GM18502 (cell line): ENCODE measurements at regions not wholly inside any gene's neighbourhood (a gene's known extent, or its start where the extent isn't known, plus 50 kb on each side); places are given as distances from the start of the nearest gene placed in this dataset.

Experiments used
- ATAC-seq: cut with Tn5 transposase; IDR thresholded peaks from one replicate; pipeline ENCODE4 v1.9.1; 2021; ENCODE audit warnings: mild to moderate bottlenecking; ENCODE audit not compliant: unreplicated experiment, poor library complexity

DNA sequence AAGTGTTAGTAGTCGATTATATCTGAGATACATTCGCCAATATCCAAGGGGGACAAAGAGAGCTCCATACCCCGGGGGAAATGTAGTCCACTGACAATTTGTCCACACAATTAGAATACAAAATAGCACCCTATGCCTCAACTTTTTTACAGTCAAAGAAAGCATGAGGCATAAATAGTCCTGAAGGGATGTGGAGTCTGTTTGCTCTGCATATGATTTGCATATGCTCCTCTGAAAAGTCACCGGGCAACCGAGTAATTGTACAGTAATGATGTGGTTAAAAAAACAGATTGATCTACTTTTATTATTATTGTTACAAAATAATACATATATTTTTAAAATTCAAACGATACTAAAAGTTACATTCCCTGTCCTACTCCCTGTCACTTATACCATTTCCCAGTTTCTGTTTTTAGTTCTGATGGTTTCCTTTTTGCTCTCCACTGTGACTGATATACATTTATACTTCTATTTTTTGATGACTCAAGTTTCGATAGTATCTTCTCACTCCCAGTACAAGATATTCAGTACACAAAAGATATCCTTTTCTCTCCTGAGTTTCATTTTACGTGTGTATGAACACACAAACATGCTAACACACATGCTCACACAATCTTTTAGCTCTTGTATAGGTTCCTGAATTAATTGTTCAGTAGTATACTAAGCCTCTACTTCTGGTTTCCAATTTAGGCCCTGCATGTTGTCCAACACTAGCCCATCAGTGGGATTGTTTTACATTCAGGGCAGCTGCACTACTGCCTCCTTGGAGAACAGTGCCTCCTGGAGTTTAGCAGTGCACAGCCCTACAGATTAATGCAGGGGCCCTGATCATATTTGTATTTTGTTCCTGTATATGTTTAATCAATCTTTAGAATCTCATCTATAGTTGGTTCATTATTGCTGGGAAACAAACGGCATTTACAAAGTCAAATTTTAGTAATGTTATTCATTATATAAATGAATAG lies 130.9 kb downstream of the TES start:
- ATAC-seq = no peak

DNA sequence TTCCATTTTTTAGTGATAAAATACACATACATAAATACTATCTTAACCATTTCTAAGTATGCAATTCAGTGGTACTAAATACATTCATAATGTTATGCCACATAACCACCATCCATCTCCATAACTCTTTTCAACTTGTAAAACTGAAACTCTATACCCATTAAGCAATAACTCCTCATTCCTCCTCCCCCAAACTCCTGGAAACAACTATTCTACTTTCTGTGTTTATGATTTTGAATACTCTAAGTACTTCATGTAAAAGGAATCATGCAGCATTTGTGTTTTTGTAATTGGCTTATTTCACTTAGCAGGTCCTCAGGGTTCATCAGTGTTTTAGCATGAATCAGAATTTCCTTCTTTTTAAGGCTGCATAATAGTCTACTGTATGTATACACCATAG lies 131.8 kb downstream of the TES start:
- no peak for ATAC-seq

DNA sequence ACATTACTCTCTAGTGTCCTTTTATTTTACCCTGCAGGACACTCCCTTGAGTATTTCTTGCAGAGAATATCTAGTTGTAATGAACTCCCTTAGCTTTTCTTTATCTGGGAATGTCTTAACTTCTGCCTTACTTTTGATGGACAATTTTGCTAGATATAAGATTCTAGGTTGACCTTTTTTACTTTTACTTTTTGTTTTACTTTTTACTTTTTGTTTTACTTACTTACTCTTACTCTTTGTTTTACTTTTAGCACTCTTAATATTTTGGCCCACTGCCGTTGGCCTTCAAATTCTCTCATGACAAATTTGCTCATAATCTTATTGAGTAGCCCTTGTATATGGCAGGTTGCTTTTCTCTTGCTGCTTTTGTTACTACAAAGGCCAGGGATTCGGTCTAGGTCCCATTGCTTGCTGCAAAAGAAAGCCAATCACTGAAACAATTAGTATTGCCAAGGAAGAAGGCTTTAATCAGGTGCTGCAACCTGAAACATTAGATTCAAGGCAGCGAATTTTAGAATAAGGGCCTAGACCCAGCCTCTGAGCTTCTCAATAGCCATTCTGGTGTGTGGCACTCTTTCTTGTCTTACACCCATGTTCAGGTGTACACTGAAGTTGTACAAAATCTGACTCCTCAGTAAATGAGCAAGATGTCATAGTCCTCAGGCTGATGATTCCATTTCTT lies 137.0 kb downstream of the TES start:
- ATAC-seq = no peak

DNA sequence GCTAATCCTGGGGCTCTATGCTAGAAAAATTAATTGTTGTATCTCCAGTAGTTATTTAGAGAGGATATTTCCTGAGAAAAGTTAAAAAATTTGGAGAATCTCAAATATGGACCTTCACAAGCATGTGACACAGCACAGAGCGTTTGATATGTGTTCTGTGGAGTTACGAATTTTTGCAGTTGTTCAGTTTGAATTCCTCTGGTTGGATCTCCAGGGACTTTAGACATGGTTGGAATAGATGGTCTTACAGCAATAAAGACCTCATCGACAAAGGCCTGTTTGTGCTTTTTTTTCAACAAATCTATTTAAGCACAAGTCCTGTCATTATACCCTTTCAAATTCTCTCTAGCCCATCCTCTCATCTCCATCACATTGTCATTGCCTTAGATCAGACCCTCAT lies 138.0 kb downstream of the TES start:
- ATAC-seq = no peak

DNA sequence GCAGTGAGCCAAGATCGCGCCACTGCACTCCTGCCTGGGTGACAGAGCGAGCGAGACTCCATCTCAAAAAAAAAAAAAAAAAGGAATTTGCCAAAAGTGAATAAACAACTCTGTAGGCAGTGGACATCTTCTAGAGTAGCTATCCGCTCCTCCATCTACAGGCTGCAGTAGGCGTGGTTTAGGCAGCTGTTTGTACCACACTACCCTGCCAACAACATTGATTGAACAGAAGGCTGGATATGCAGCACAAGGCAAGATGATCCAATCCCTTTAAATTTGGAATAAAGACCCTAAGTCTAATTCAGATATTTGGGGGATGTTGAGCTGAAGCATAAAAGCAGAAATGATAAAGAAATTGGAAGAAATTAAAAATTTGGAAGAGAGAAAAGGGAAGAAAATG lies 141.6 kb downstream of the TES start:
- ATAC-seq = no peak

DNA sequence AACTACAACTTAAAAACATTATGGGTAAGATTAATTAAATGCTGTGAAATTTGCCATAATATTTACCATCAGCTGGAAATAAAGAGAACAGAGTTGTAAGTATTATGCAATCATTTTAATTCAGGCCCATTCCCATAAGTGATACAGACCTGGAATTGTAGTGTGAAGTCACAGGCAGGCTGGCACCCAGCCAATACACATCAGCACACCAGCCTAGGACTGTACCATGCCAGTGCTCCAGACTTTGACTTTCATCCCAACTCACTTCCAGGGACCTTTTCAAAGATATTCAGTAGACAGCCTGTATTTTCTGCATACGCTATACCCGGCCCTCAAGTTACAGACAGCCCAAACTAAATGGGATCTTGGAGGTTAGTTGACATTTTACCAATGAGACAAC lies 143.3 kb downstream of the TES start:
- ATAC-seq = no peak

DNA sequence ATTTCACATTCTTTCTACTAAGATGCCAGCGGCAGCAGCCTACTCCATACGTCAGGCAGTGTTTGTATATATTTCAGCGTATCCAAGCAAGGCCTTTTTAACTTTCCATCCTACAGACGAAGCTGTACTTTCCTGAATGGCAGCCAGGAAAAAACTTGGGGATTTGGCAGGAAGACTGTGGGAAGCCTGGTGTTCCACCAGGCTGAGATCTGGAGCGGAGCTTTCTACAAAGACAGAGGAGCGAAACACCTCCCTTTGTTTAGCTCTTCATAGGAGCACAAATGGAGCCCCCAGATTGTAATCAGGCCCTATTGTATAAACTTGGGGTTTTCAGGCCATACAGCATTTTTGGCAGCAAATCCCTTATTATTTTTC lies 143.8 kb downstream of the TES start:
- no peak for ATAC-seq

DNA sequence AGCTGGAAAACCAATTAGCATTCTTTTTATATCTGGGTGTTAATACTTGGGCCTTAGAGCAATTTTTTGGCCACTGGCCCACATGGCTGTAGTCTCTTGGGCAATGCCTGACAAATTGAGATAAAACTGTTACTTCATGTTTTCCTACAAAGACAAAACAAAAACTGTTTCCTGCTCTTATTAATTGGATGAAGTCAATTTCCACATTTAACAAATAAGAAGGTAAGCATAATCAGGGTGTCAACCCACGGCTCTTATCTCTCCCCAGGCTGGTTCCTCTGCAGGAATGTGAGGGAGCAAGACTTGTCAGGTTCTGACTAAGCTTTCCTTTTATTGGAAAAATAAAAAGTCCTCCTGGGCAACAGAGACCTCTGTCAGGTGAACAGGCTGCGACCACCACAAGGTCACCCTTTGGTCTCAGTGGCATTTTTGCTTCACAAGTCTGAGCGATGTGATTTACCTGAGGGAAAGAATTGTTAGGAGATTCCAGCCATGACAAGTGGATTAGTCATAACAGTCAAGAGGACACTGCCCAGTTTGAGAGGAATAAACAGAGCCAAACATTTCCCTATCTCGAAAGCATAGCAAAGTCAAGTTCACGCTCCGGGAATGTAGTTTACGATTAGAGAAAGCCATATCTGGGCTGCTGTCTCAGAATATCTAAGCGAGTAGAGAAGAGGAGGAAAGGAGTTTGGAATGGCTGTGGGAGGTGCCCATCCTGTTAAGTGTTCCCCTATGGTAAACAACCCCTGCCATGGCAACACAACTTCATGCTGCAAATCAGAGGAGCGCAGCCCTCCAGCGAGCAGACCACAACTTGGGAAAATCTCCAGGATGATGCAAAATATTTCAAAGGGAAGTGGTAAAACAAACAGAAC lies 144.4 kb downstream of the TES start:
- no peak for ATAC-seq

DNA sequence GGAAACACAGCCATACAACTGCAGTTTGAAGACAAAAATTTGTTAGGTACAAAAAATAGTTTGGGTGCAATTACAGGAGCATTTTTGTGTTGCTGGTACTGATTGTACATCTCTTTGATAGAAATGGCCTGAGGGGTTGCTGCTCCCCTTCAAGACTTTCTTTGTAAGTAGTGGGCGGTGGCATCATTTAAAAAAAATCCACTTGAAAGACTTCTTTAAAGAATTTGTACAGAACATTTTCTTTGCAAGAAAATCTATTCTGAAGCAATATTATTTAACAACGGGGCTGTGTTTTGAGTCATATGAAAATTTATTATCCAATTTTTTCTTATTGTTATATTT lies 144.1 kb upstream of the CAV2 start:
- no peak for ATAC-seq

DNA sequence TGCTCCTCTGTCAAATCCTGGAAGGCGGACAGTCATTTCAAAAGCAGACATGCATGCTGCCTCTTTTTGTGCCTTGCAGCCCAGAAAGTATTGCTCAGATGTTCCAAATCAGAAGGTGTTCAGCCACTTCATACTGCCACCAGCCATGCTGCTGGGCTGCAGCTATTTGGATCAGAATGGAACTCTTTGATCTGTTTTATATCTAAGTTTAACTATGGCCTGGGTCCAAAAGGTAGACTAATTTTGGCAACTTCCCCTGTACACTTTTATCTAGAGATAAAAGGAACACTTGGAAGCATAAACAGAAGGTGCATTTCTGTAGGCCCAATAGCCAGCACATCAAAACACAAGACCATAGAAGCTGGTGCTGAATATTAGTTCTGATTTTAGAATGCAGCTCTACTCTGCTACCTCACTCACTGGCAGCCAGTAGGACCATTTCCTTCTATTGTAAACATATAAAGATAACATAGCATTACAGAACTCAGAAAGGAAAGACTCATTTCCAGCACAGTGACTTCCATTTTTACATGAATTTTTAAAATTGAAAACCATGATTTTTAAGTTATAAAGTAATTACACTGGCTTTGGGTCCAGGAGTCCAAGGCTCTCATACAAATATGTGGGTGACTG lies 143.1 kb upstream of the CAV2 start:
- ATAC-seq = no peak

DNA sequence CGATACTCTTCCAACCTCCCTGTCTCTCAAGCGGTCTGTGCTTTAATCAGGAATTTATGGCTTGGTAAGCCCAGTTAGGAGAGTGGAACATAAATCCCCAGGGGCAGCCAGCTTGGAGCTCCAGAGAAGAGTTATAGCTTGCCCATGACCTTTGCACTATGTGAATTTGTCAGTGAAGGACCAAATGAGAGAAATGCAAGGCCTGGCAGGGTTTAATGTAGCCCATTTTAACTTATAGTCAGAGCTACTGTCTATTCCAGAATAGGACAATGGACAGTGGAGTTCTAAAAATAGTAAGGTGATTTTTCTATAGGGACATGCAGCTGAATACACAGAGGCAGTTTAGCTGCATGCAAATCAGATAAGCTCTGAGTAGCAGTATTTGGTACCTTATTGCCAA lies 142.6 kb upstream of the CAV2 start:
- no peak for ATAC-seq

DNA sequence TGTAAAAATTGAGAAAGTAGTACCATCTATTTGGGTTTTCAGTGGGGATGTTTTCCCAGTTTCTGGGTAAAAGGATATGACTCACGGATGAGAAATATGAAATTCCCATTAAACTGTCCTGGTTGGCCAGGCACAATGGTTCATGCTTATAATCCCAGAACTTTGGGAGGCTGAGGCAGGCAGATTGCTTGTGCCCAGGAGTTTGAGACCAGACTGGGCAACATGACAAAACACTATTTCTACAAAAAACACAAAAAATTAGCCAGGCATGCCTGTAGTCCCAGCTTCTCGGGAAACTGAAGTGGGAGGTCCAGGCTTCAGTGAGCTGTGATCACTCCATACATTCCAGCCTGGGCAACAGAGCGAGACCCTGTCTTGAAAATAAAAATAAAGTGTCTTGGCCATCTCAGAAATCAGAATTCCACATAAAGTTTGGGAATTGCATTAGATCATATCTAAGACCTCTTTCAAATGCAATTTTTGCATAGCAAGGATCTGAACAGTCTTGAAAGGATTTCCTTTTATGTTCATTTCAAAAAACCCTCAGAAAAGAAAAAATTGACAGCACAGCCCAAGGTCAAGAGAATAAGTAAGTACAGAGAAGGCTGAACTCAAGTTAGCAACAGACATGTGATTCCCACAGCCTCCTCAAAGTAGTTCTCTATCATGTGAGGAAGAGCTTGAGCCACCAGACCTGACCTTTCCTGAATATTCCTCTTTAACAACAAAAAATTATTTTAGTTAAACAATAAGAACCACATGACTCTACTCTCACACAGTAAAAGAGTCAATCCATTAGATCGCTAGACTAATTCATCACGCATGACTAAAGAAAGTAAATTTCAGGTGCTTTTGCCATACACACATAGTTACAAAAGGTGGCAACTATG lies 141.5 kb upstream of the CAV2 start:
- ATAC-seq = no peak

DNA sequence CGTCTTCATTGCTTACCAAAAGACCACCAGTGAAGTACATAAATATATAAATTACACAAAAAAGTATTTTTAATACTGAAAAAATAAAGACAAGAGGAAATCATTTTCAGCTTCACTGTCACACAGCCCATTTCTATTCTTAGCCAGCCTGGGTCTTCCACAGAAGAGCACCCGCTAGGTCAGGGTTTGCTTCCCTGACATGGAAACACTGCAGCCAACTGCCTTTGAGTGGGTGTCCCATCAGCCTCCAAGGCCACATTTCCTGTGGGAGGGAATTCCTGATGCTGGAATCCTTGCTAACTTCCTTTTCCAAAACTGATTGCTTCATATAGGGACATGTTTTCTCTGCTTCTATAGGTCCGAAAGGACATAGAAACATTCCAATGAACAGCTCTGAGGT lies 137.8 kb upstream of the CAV2 start:
- ATAC-seq = no peak

DNA sequence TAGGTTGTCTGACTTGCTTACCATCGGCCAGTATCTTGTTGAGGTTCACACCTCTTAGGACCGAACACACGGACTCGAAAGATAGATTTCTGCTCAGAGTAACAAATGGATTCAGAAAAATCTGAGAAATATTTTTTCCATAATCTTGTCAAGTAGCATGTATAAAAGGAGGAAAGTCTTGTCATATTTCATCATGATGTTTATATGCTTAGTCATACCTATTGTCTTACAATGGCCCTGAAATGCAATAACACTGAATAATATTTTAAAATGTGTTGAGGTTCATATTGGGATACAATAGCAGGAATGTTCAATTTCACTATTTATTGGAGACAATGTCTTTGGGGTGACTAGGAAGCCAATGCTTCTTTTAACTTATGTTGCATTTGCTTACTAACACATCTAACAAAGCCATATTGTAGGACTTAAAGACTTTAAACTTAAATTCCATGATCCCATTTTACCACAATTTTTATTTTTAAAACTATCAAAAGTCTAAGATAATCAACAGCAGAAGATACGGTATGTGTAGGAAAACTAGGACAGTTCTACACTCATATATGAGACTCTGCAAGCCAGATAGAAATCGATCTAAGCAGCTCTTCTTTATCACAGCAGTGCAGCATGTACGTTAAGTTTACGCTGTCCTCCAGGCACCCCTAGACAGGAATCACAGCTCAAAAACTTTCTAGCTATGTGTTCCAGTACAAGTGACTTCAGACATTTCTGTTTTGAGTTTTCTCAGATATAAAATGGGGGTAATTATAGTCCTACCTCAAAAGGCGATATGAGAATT lies 135.7 kb upstream of the CAV2 start:
- ATAC-seq = no peak

DNA sequence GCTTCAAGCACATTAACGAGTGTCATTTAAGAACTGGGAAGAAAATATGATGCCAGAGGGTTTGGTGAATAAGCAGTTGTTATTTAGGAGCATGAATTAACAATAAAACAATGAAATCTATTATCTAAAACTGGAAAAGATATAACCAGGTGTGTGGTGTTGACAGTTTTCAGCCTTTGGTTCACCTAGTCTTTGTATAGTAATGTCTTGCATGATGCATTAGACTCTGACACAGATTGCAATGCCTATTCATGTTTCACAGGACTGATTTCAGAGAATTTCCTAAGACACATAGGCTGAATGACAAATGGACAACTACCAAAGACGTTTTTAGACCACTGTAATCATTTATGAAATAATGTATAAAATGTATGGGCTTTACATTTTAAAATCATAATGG lies 135.1 kb upstream of the CAV2 start:
- no peak for ATAC-seq

DNA sequence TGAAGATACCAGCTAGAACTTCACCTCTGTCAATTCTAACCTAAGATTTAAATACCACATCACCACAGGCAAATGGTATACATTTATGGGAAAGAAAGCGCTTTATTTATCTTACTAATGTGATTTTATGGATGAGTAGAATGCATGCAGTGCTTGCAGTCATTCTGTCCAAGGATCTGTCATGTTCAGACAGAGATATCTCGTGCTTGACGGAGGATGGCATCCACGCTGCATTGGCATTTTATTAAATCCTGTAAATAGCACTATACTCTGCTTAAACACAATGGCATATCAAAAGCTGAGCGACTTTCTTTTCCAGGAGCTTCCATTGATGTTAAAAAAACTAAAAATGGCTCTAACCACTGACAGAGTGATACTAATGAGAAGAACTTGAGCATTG lies 133.7 kb upstream of the CAV2 start:
- no peak for ATAC-seq

DNA sequence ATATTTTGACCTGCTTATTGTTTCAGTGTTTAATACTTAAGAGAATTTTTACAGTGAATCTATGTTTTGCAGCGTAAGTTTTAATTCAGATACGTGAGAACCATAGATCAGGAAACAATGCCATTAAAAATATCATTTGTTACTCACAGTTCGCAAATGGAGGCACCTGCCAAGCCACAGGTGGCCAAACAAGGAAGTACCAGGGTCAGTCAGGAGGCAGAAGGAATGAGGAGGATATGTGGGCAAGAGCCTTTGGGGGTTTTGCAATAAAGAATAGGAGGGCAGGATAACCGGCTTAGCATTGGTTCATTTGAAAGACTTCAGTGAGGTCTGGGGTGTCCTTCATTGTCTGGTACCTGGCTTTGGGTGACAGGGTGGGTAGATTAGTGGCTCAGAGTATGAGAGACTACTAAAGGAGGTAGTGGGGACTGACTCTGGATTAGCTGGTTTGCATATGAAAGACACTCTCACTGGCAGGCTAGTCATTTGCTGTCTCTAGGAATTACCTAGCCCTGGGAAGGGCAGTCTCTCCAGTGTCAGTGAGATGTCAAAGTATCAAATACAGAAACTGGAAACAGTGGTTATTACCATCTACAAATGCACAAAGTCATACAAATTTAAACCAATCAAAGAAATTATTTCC lies 132.2 kb upstream of the CAV2 start:
- no peak for ATAC-seq

DNA sequence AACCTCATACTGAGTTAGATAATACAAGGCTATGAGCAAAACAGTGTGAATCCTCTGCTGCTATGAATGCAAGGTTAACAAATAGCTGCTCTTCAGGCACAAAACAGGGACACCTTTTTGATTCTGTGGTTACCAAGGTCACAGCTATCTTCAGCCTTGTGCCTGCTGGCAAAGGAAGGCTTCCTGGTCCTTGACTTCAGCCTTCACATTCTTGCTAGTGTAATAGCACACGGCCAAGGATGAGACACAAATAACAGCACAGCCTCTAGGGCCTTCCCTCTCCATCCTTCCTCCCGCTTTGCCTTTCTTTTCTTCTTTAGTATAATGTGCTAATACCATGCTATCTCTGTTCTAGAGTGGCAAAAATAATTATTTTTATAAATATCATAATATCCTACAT lies 130.6 kb upstream of the CAV2 start:
- ATAC-seq = no peak
